DND-41 (cell line): ENCODE measurements at regions not wholly inside any gene's neighbourhood (a gene's known extent, or its start where the extent isn't known, plus 50 kb on each side); places are given as distances from the start of the nearest gene placed in this dataset.

Experiments used
- CTCF ChIP-seq: IDR thresholded peaks from 2 replicates; pipeline ENCODE4 v1.5.1; 2012; ENCODE audit warnings: borderline replicate concordance, low read length, moderate library complexity, mild to moderate bottlenecking; ENCODE audit not compliant: poor library complexity, severe bottlenecking; ENCODE audit errors: extremely low read depth
- EZH2 ChIP-seq: IDR thresholded peaks from 3 replicates; pipeline ENCODE4 v1.6.1; 2012; ENCODE audit warnings: borderline replicate concordance, low read depth, mild to moderate bottlenecking, moderate library complexity, low read length, inconsistent platforms; ENCODE audit not compliant: severe bottlenecking

- no peak for TF ChIP-seq CTCF
- no peak for TF ChIP-seq EZH2
Measured at GRCh38 chr5:87154191-87154590, 113.5 kb upstream of the RASA1 start.
